Astrocyte of the spinal cord (primary cell): ENCODE measurements at regions not wholly inside any gene's neighbourhood (a gene's known extent, or its start where the extent isn't known, plus 50 kb on each side); places are given as distances from the start of the nearest gene placed in this dataset.

Experiments
- DNase-seq: peaks from one replicate; pipeline ENCODE4 v3.0.0; 2011; ENCODE audit warnings: low read depth, low spot score
- H3K4me3 ChIP-seq: 2 replicates; pipeline ENCODE4 v1.5.1; 2011; ENCODE audit warnings: low read depth, mild to moderate bottlenecking, low read length, moderate library complexity
- CTCF ChIP-seq: IDR thresholded peaks from 2 replicates; pipeline ENCODE4 v1.5.1; 2012; ENCODE audit warnings: low read depth, mild to moderate bottlenecking, low read length, inconsistent platforms
- in situ Hi-C: cut with HindIII; loops from 2 replicates; pipeline ENCODE4 v1.10.0; 2017; ENCODE audit warnings: low sequenced_read_pairs

GRCh38 chr20:40087496-40087895 lies 601.5 kb downstream of the MAFB start:
- in situ Hi-C loops, result no loop called here
- no peak overlapping the region for H3K4me3 ChIP-seq
- no peak for DNase-seq
- TF ChIP-seq CTCF, result no peak

GRCh38 chr20:40085513-40085912 lies 603.5 kb downstream of the MAFB start:
- TF ChIP-seq CTCF, result no peak
- no peak overlapping the region for H3K4me3 ChIP-seq
- DNase-seq, result no peak
- in situ Hi-C loops, result no loop called here

- DNase-seq, result no peak
- H3K4me3 ChIP-seq, result no peak overlapping the region
- no peak for TF ChIP-seq CTCF
- in situ Hi-C loops, result no loop called here
Observed at GRCh38 chr20:40082436-40082835, 606.6 kb downstream of the MAFB start.

GRCh38 chr20:40081653-40082052 lies 607.4 kb downstream of the MAFB start:
- DNase-seq, result no peak
- no peak for TF ChIP-seq CTCF
- no peak overlapping the region for H3K4me3 ChIP-seq
- in situ Hi-C loops, result no loop called here

- DNase-seq, result no peak
- in situ Hi-C loops, result no loop called here
- H3K4me3 ChIP-seq, result no peak overlapping the region
- TF ChIP-seq CTCF, result no peak
Observed at GRCh38 chr20:40080041-40080652, 608.9 kb downstream of the MAFB start.

GRCh38 chr20:40073535-40074111 lies 615.4 kb downstream of the MAFB start:
- no peak overlapping the region for H3K4me3 ChIP-seq
- in situ Hi-C loops, result no loop called here
- peak; percentile 42 for DNase-seq
- no peak for TF ChIP-seq CTCF
